Neutrophil (primary cell): ENCODE measurements at regions not wholly inside any gene's neighbourhood (a gene's known extent, or its start where the extent isn't known, plus 50 kb on each side); places are given as distances from the start of the nearest gene placed in this dataset.

Experiments
- H3K27ac ChIP-seq: fragments of 200-600 bp; sonication (generic); 2 replicates; pipeline ENCODE4 v1.5.1; 2016; ENCODE audit warnings: mild to moderate bottlenecking, moderate library complexity
- H3K27me3 ChIP-seq: fragments of 200-600 bp; sonication (generic); 2 replicates; pipeline ENCODE4 v1.6.0; 2016; ENCODE audit warnings: mild to moderate bottlenecking
- H3K36me3 ChIP-seq: fragments of 200-600 bp; sonication (generic); 2 replicates; pipeline ENCODE4 v1.5.1; 2017
- H3K4me1 ChIP-seq, 2 experiments: fragments of 200-600 bp in 1 of 2; sonication (generic) in 1 of 2; 1 replicate in 1 of 2; 2 replicates in 1 of 2; pipeline versions ENCODE4 v1.5.1 to v1.6.1; 2013 to 2016; ENCODE audit warnings: low read depth in 1 of 2, low read length in 1 of 2, mild to moderate bottlenecking in 1 of 2, moderate library complexity in 1 of 2; ENCODE audit not compliant: control insufficient read depth in 1 of 2, insufficient read depth in 1 of 2
- H3K4me3 ChIP-seq, 2 experiments: fragments of 200-600 bp in 1 of 2; sonication (generic) in 1 of 2; 1 replicate in 1 of 2; 2 replicates in 1 of 2; pipeline ENCODE4 v1.5.1; 2013 to 2016; ENCODE audit warnings: low read depth in 1 of 2, low read length in 1 of 2, mild to moderate bottlenecking in 1 of 2, moderate library complexity in 1 of 2
- H3K9me3 ChIP-seq: fragments of 200-600 bp; sonication (generic); 2 replicates; pipeline ENCODE4 v1.5.1; 2016
- TF ChIP-seq, protein P1 (sequence below): fragments of 200-600 bp; sonication (generic); IDR thresholded peaks from 2 replicates; pipeline ENCODE4 v1.5.1; 2016; ENCODE audit warnings: antibody characterized with exemption

DNA sequence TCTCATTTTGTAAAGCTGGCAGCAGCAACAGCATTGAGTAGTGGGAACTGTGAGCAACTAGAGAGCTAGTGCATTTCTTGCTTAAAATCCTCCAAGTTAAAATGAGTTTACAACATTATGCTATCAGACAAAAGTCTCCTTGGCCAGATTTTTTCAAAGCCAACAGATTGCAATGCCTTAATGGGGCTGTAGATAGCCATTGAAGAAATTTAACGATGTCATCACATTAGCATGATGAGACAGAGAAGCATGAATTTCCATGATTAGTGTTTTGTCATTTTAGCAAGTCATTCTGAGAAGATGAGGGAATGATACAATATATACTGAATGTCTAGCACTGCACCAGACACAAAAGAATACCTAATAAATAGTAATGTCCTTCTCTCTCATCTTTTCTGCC, 307.5 kb upstream of the REG3G start:
- Histone ChIP-seq H3K9me3 (no peaks in the 10 kb centered on the region), H3K4me1 (no peaks in the 10 kb centered on the region), H3K36me3 (no peaks in the 10 kb centered on the region), H3K27ac (no peak overlapping the region), H3K4me3 (no peak overlapping the region), H3K27me3 (no peaks in the 10 kb centered on the region)
- TF ChIP-seq, protein P1, sequence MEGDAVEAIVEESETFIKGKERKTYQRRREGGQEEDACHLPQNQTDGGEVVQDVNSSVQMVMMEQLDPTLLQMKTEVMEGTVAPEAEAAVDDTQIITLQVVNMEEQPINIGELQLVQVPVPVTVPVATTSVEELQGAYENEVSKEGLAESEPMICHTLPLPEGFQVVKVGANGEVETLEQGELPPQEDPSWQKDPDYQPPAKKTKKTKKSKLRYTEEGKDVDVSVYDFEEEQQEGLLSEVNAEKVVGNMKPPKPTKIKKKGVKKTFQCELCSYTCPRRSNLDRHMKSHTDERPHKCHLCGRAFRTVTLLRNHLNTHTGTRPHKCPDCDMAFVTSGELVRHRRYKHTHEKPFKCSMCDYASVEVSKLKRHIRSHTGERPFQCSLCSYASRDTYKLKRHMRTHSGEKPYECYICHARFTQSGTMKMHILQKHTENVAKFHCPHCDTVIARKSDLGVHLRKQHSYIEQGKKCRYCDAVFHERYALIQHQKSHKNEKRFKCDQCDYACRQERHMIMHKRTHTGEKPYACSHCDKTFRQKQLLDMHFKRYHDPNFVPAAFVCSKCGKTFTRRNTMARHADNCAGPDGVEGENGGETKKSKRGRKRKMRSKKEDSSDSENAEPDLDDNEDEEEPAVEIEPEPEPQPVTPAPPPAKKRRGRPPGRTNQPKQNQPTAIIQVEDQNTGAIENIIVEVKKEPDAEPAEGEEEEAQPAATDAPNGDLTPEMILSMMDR, result no peak

DNA sequence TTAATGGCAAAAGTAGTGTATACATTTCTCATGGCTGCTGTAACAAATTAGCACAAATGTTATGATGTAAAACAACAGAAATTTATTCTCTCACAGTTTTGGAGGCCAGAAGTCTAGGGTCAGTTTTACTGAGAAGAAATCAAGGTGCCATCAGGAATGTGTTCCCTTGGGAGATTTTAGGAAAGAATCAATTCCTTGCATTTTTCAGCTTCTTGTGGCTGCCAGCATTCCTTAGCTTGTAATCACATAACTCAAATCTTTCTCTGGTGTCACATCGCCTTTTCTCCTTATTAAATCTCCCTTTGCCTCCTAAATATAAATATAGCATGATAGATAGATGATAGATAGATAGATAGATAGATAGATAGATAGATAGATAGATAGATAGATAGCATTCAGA, 307.0 kb upstream of the REG3G start:
- H3K27me3 ChIP-seq, result no peaks in the 10 kb centered on the region
- H3K36me3 ChIP-seq, result no peaks in the 10 kb centered on the region
- no peak overlapping the region for H3K27ac ChIP-seq
- no peaks in the 10 kb centered on the region for H3K4me1 ChIP-seq
- no peak overlapping the region for H3K4me3 ChIP-seq
- H3K9me3 ChIP-seq, result no peaks in the 10 kb centered on the region
- TF ChIP-seq, protein P1, result no peak

DNA sequence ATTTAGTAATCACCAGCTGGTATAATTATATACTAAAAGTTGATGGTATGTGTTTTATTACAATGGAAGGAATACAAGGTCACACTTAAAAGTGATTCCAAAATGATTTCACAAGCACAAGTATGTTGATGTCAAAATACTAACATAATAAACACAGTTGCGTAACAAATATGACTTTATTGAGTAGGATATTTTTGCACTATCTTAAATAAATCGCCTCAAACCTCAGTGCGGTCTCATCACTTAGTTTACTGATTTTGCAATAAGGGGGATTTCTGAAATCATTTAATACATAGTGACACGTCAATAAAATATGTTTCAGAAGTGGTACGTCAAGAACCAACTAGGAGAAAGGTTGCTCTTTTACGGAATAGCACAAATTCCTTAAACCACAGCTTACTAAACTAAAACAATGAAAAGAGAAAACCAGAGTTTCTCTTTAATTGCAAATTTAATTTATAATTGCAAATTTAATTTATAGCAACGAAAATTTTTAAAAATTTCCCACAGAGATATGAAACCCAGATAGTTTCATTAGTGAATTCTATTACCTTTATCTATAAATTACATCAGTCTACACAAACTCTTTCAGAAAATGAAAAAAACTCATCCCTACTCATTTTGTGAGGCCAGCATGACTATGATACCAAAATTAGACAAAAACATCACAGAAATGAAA, 304.0 kb upstream of the REG3G start:
- Histone ChIP-seq H3K4me1 (no peaks in the 10 kb centered on the region), H3K27ac (no peak overlapping the region), H3K9me3 (no peaks in the 10 kb centered on the region), H3K36me3 (no peaks in the 10 kb centered on the region), H3K4me3 (no peak overlapping the region), H3K27me3 (no peaks in the 10 kb centered on the region)
- TF ChIP-seq, protein P1, result no peak

DNA sequence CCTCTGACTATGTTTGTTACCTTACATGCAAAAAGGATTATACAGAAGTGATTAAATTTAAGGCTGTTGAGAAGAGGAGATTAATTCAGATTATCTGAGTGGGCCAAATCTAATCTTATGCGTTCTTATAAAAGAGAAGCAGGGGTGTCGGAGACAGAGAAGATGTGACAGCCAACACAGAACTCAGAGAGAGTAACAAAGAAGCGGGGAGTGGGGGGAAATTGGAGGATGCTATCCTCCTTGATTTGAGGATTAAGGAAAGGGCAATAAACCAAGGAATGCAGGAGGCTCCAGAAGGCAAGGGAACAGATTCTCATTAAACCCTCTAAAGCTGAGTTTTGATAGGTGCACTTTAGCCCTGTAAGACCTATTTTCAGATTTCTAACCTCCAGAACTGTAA, 291.3 kb upstream of the REG3G start:
- no peak overlapping the region for H3K27ac ChIP-seq
- H3K4me1 ChIP-seq, result no peaks in the 10 kb centered on the region
- H3K27me3 ChIP-seq, result no peaks in the 10 kb centered on the region
- H3K36me3 ChIP-seq, result no peaks in the 10 kb centered on the region
- H3K4me3 ChIP-seq, result no peak overlapping the region
- H3K9me3 ChIP-seq, result no peaks in the 10 kb centered on the region
- TF ChIP-seq, protein P1, result no peak

DNA sequence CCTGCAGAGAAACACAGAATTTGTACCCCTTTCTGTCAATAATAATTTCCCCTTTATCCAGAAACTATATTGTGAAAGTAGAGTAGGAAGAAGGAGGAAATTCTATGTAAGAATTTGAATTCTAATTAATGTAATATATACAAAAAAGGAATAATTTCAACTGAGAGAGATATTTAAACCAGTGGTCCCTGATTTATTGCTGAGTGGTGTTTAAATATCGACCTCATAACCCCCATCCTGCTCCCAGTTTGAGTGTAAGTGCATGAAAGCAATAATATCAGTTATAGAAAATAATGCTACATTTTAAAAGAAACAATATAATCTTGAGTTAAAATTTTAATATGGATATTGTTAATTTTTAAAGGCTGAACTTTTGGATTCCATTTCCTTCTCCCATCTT, 286.2 kb upstream of the REG3G start:
- Histone ChIP-seq H3K9me3 (no peaks in the 10 kb centered on the region), H3K27ac (no peak overlapping the region), H3K4me1 (no peaks in the 10 kb centered on the region), H3K27me3 (no peaks in the 10 kb centered on the region), H3K36me3 (no peaks in the 10 kb centered on the region), H3K4me3 (no peak overlapping the region)
- TF ChIP-seq, protein P1, result no peak

DNA sequence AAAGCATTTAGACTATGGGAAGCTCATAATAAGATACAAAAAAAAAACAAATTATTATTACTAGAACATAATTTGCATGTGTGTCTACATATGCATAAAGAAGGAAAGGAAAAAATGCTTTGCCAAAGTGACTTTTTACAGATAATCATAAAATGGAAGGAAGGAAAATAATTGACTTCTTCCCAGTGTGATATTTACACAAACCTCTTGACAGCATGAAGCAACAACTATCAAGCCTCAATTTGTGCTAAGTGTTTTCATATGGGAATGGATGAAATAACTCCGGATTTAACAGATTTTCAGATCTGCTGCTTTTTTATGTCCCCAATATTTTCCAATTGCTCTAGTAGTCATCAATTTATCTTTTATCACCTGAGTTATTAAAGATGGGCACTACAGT, 275.9 kb upstream of the REG3G start:
- Histone ChIP-seq H3K36me3 (no peaks in the 10 kb centered on the region), H3K27me3 (no peaks in the 10 kb centered on the region), H3K4me1 (no peaks in the 10 kb centered on the region), H3K9me3 (no peaks in the 10 kb centered on the region), H3K27ac (no peak overlapping the region), H3K4me3 (no peak overlapping the region)
- TF ChIP-seq, protein P1, result no peak
